DND-41 (cell line): ENCODE measurements at regions not wholly inside any gene's neighbourhood (a gene's known extent, or its start where the extent isn't known, plus 50 kb on each side); places are given as distances from the start of the nearest gene placed in this dataset.

Experiments used
- ATAC-seq: fragments of 200-7000 bp; cut with Tn5 transposase; 3 replicates; pipeline ENCODE4 v1.9.1; 2021; ENCODE audit warnings: low read depth; ENCODE audit not compliant: insufficient read depth
- DNase-seq: peaks from one replicate; pipeline ENCODE4 v3.0.0-alpha.2; 2020
- H2AFZ ChIP-seq: 2 replicates; pipeline ENCODE4 v1.6.0; 2012; ENCODE audit warnings: low read depth, low read length
- H3K27ac ChIP-seq: 2 replicates; pipeline ENCODE4 v1.5.1; 2012; ENCODE audit warnings: low read length, inconsistent platforms
- H3K27me3 ChIP-seq: fragments of 200-600 bp; sonication (generic); 2 replicates; pipeline ENCODE4 v1.6.0; 2012; ENCODE audit warnings: low read length, mild to moderate bottlenecking, inconsistent platforms; ENCODE audit not compliant: insufficient read depth, poor library complexity
- H3K36me3 ChIP-seq: 2 replicates; pipeline ENCODE4 v1.5.1; 2012; ENCODE audit warnings: low read length, inconsistent platforms; ENCODE audit not compliant: insufficient read depth
- H3K4me1 ChIP-seq: 2 replicates; pipeline ENCODE4 v1.5.1; 2012; ENCODE audit warnings: mild to moderate bottlenecking, low read length; ENCODE audit not compliant: insufficient read depth
- H3K4me2 ChIP-seq: 2 replicates; pipeline ENCODE4 v1.6.0; 2012; ENCODE audit warnings: mild to moderate bottlenecking, moderate library complexity, low read length, inconsistent platforms; ENCODE audit not compliant: insufficient read depth
- H3K4me3 ChIP-seq, 2 experiments: fragments of 200-600 bp in 1 of 2; shearing (Covaris generic) in 1 of 2; 2 replicates each; pipeline ENCODE4 v1.5.1; 2012 to 2016; ENCODE audit warnings: inconsistent platforms in 2 of 2, low read length in 2 of 2, mild to moderate bottlenecking in 2 of 2, low read depth in 1 of 2, moderate library complexity in 1 of 2
- H3K79me2 ChIP-seq: 2 replicates; pipeline ENCODE4 v1.6.0; 2012; ENCODE audit warnings: low read length, inconsistent platforms; ENCODE audit not compliant: insufficient read depth
- H3K9ac ChIP-seq: 2 replicates; pipeline ENCODE4 v1.6.0; 2012; ENCODE audit warnings: low read depth, mild to moderate bottlenecking, inconsistent platforms, low read length, moderate library complexity
- H3K9me3 ChIP-seq: 2 replicates; pipeline ENCODE4 v1.5.1; 2012; ENCODE audit warnings: low read length, moderate library complexity, mild to moderate bottlenecking, inconsistent platforms; ENCODE audit not compliant: insufficient read depth, severe bottlenecking
- H4K20me1 ChIP-seq: 2 replicates; pipeline ENCODE4 v1.6.0; 2012; ENCODE audit warnings: low read length; ENCODE audit not compliant: insufficient read depth
- EZH2 ChIP-seq: IDR thresholded peaks from 3 replicates; pipeline ENCODE4 v1.6.1; 2012; ENCODE audit warnings: borderline replicate concordance, low read depth, mild to moderate bottlenecking, moderate library complexity, low read length, inconsistent platforms; ENCODE audit not compliant: severe bottlenecking
- TF ChIP-seq, protein P1 (sequence below): IDR thresholded peaks from 2 replicates; pipeline ENCODE4 v1.5.1; 2012; ENCODE audit warnings: borderline replicate concordance, low read length, moderate library complexity, mild to moderate bottlenecking; ENCODE audit not compliant: poor library complexity, severe bottlenecking; ENCODE audit errors: extremely low read depth

DNA sequence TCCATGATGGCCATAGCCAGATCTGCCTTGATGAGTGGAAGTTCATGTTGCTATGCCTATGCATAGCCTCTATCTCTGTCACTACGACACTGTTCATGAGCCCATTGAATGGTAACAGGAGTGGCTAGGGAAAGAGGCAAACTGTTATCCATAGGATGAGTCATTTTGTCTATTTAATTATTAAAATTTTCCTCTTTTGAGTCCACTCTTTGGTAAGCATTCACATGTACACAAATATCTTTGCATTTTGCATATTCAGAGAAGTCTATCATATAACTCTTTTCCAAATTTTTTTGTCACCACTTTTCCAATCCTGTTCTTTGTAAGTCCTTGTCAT lies 364.4 kb downstream of the KCNJ3 start:
- H3K79me2 ChIP-seq = no peaks in the 10 kb centered on the region
- H3K9me3 ChIP-seq = peaks cover 2% of the 10 kb centered on the region
- H3K4me2 ChIP-seq = no peak overlapping the region
- no peaks in the 10 kb centered on the region for H3K36me3 ChIP-seq
- H3K27ac ChIP-seq = no peak overlapping the region
- no peaks in the 10 kb centered on the region for H3K27me3 ChIP-seq
- H3K4me3 ChIP-seq = no peak overlapping the region
- DNase-seq (no peak), ATAC-seq (no peak)
- no peak for TF ChIP-seq EZH2
- TF ChIP-seq, protein P1, sequence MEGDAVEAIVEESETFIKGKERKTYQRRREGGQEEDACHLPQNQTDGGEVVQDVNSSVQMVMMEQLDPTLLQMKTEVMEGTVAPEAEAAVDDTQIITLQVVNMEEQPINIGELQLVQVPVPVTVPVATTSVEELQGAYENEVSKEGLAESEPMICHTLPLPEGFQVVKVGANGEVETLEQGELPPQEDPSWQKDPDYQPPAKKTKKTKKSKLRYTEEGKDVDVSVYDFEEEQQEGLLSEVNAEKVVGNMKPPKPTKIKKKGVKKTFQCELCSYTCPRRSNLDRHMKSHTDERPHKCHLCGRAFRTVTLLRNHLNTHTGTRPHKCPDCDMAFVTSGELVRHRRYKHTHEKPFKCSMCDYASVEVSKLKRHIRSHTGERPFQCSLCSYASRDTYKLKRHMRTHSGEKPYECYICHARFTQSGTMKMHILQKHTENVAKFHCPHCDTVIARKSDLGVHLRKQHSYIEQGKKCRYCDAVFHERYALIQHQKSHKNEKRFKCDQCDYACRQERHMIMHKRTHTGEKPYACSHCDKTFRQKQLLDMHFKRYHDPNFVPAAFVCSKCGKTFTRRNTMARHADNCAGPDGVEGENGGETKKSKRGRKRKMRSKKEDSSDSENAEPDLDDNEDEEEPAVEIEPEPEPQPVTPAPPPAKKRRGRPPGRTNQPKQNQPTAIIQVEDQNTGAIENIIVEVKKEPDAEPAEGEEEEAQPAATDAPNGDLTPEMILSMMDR = no peak
- no peaks in the 10 kb centered on the region for H4K20me1 ChIP-seq
- H3K9ac ChIP-seq = no peak overlapping the region
- H2AFZ ChIP-seq = no peak overlapping the region
- no peaks in the 10 kb centered on the region for H3K4me1 ChIP-seq

DNA sequence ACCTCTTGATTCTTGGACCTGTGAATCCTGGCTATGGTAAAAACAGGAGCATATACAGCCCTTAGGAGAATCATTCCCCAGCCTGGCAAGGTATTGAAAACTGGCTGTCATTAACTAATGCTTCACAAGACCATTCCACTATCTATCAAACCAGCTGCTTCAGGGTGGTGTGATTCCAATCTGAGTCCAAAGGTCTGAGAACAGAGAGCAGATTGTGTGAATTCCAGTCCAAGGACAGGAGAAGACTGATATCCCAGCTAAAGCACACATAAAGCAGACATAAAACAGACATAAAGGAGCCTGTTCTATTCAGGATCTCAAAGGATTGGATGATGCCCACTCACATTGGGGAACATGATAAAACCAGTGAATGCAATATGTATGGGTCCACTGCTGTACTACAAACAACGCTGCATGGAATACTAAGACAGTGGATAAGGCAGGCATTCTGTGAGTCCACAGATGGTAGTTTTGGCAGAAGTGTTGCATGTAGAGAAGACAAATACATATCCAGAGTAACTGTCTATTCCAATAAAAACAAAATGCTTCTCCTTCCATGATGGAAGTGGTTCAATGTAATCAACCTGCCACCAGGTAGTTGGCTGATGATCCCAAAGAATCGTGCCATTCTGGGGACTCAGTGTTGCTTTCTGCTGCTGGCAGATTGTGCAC lies 363.9 kb downstream of the KCNJ3 start:
- TF ChIP-seq, protein P1 = no peak
- Histone ChIP-seq H3K27me3 (no peaks in the 10 kb centered on the region), H3K36me3 (no peaks in the 10 kb centered on the region), H4K20me1 (no peaks in the 10 kb centered on the region), H3K4me1 (no peaks in the 10 kb centered on the region), H3K4me3 (no peak overlapping the region), H3K79me2 (no peaks in the 10 kb centered on the region), H3K9ac (no peak overlapping the region), H3K4me2 (no peak overlapping the region), H3K9me3 (peaks cover 2% of the 10 kb centered on the region), H2AFZ (no peak overlapping the region), H3K27ac (no peak overlapping the region)
- no peak for ATAC-seq
- no peak for DNase-seq

DNA sequence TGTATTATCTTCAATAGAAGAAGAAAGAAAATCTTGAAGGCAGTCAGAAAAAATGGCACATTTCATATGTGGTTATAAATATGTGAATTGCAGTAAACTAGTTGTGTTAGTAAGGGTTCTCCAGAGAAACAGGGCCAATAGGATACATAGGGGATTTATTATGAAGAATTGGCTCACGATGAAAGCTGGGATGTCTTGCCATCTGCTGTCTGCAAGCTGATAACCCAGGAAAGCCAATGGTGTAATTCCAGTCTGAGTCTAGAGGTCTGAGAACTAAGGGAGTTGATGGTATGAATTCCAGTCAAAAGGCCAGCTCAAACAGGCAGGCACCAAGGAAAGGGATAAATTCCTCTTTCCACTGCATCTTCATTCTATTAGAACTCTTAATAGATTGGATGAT lies 362.4 kb downstream of the KCNJ3 start:
- TF ChIP-seq, protein P1 = no peak
- no peak for TF ChIP-seq EZH2
- no peaks in the 10 kb centered on the region for H3K4me1 ChIP-seq
- no peaks in the 10 kb centered on the region for H3K27me3 ChIP-seq
- no peak for DNase-seq
- no peak overlapping the region for H3K27ac ChIP-seq
- peaks cover 2% of the 10 kb centered on the region for H3K9me3 ChIP-seq
- H3K9ac ChIP-seq = no peak overlapping the region
- H3K4me3 ChIP-seq = no peak overlapping the region
- no peaks in the 10 kb centered on the region for H4K20me1 ChIP-seq
- ATAC-seq = no peak
- H3K79me2 ChIP-seq = no peaks in the 10 kb centered on the region
- no peak overlapping the region for H3K4me2 ChIP-seq
- H2AFZ ChIP-seq = no peak overlapping the region
- no peaks in the 10 kb centered on the region for H3K36me3 ChIP-seq

DNA sequence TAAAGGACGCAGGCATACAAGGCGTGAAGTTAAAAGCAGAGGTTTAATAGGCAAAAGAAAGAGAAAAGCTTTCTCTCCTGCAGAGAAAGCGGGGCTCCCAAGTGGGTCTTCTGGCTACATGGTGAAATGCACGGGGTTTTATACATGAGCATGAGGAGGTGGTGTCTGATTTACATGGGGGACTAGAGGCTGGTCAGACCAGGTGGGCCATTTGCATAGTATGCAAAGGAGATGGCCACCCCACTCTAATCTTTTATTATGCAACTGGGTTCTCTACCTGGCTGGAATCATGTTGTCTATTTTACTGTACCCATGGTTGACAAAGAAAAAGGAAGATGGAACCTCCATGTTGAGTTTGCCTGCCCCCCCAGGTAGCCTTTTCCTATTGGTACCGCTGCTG lies 356.2 kb downstream of the KCNJ3 start:
- no peak overlapping the region for H2AFZ ChIP-seq
- no peaks in the 10 kb centered on the region for H3K79me2 ChIP-seq
- no peaks in the 10 kb centered on the region for H4K20me1 ChIP-seq
- no peak overlapping the region for H3K27ac ChIP-seq
- TF ChIP-seq, protein P1 = no peak
- TF ChIP-seq EZH2 = no peak
- H3K4me2 ChIP-seq = no peak overlapping the region
- DNase-seq (no peak), ATAC-seq (no peak)
- no peak overlapping the region for H3K4me3 ChIP-seq
- no peak overlapping the region for H3K9ac ChIP-seq
- H3K27me3 ChIP-seq = no peaks in the 10 kb centered on the region
- H3K36me3 ChIP-seq = no peaks in the 10 kb centered on the region
- H3K9me3 ChIP-seq = no peaks in the 10 kb centered on the region
- no peaks in the 10 kb centered on the region for H3K4me1 ChIP-seq
